GM10248 (cell line): ENCODE measurements at regions not wholly inside any gene's neighbourhood (a gene's known extent, or its start where the extent isn't known, plus 50 kb on each side); places are given as distances from the start of the nearest gene placed in this dataset.
"Not testable (repeated sequence)": the region's sequence is repeated elsewhere in the genome, so short reads cannot be mapped to it uniquely, and the experiment has no call there.

Source experiments
- CTCF ChIA-PET: fragments of 300-600 bp; sonication (Branson Sonifier 250); formaldehyde crosslinking; extraction: SDS; loops from one replicate; lab custom pipeline; 2021; ENCODE audit warnings: antibody characterized with exemption; lab: Yijun Ruan, JAX
- POLR2A ChIA-PET: fragments of 350-650 bp; sonication (Branson Sonifier 250); formaldehyde crosslinking; extraction: SDS; loops from one replicate; lab custom pipeline; 2020; ENCODE audit warnings: antibody characterized with exemption; lab: Yijun Ruan, JAX
- DNase-seq: peaks from one replicate; pipeline ENCODE4 v3.0.0; 2012; ENCODE audit errors: extremely low spot score
- TF ChIP-seq, protein P1 (sequence below): IDR thresholded peaks from 2 replicates; pipeline ENCODE4 v1.5.1; 2012; ENCODE audit warnings: mild to moderate bottlenecking, low read depth; ENCODE audit errors: extremely low read depth, missing control alignments, control extremely low read depth

DNA sequence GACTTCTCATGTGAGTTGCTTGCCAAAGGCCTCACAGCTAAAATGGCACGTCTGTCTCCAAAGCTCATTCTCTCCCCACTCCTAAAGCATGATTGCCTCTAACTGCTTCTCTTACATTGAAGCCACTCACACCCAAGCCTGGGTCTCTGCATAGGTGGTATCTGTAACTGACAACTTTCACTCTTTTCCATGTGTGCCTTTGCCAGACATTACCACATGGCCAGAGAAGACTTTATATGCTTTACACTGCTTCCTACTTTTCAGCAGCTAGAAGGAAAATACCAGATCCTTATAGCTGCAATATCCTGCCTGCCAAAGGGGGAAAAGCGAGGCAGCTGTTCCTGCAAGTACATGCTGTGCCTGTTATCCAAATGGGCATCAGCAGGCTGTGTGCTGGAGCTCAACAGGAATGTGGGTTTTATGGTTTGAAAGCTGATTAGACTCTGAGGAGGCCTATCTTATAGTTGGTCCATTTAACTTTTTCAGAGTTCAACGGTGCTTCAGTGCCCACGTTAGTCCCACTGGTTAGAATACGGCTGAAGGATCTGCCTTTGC, 547.1 kb downstream of the RAB38 start:
- POLR2A ChIA-PET = no interaction called here
- TF ChIP-seq, protein P1, sequence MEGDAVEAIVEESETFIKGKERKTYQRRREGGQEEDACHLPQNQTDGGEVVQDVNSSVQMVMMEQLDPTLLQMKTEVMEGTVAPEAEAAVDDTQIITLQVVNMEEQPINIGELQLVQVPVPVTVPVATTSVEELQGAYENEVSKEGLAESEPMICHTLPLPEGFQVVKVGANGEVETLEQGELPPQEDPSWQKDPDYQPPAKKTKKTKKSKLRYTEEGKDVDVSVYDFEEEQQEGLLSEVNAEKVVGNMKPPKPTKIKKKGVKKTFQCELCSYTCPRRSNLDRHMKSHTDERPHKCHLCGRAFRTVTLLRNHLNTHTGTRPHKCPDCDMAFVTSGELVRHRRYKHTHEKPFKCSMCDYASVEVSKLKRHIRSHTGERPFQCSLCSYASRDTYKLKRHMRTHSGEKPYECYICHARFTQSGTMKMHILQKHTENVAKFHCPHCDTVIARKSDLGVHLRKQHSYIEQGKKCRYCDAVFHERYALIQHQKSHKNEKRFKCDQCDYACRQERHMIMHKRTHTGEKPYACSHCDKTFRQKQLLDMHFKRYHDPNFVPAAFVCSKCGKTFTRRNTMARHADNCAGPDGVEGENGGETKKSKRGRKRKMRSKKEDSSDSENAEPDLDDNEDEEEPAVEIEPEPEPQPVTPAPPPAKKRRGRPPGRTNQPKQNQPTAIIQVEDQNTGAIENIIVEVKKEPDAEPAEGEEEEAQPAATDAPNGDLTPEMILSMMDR = no peak
- CTCF ChIA-PET = no interaction called here
- DNase-seq = no peak

DNA sequence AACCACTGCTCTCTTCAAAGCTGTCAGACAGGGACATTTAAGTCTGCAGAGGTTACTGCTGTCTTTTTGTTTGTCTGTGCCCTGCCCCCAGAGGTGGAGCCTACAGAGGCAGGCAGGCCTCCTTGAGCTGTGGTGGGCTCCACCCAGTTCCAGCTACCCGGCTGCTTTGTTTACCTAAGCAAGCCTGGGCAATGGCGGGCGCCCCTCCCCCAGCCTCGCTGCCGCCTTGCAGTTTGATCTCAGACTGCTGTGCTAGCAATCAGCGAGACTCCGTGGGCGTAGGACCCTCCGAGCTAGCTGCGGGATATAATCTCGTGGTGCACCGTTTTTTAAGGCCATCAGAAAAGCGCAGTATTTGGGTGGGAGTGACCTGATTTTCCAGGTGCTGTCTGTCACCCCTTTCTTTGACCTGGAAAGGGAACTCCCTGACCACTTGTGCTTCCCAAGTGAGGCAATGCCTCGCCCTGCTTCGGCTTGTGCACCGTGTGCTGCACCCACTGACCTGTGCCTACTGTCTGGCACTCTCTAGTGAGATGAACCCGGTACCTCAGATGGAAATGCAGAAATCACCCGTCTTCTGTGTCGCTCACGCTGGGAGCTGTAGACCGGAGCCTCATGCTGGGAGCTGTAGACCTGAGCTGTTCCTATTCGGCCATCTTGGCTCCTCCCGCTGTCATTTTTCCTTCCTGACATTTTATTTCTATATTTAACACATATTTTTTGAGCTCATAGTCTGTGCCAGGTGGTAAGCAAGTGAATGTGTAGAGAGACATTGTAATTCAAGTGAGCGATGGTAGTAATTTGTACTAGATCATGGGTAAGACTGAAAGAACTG, 551.5 kb downstream of the RAB38 start:
- CTCF ChIA-PET, POLR2A ChIA-PET, DNase-seq: not testable (repeated sequence)

DNA sequence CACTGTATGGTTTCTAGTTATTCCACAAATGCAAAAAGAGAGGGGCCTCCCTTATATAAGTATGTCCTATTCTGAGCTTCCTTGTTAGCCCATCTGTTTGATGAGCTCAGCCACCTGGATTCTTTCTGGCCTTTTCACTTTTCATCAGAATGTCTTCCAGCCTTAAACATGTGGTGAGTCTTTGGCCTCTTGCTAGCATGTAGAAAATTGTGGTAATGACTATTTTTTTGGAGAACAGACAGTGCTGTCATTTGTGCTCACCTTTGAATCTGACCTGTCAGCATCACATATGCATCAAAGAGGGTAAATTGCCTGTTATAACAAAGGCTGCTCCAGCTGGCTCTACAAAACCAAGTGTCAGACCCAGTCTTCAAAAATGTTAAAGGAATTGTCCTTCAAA, 558.7 kb downstream of the RAB38 start:
- POLR2A ChIA-PET = no interaction called here
- no peak for DNase-seq
- CTCF ChIA-PET = interaction anchor here (1.1 kb wide), 1 partner anchor 9 kb away, joined by 3 read pairs; no protein-coding TSS in a partner anchor
- TF ChIP-seq, protein P1 = no peak

DNA sequence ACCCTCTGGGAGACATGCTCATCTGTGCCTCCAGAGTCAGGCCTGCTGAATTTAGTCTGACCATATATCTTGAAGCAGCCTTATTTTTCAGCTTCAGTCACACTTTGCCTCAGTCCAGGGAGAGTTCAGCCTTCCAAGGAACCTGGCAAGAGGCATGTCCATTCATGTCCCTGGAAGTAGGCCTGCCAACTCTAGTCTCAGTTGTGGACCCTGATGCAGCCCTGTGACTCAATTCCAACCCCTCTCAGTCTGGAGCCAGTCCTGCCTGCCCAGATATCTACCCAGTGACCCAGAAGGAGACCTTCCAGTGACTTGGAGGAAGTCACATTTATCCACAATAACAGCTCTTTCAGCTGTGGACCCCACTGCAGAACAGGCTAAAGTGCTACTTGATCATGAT, 566.6 kb downstream of the TMEM135 start:
- CTCF ChIA-PET = interaction anchor here (1.0 to 1.1 kb wide), 2 partner anchors 8 to 14 kb away, joined by 3 to 5 read pairs; no protein-coding TSS in a partner anchor
- POLR2A ChIA-PET = no interaction called here
- TF ChIP-seq, protein P1 = no peak

DNA sequence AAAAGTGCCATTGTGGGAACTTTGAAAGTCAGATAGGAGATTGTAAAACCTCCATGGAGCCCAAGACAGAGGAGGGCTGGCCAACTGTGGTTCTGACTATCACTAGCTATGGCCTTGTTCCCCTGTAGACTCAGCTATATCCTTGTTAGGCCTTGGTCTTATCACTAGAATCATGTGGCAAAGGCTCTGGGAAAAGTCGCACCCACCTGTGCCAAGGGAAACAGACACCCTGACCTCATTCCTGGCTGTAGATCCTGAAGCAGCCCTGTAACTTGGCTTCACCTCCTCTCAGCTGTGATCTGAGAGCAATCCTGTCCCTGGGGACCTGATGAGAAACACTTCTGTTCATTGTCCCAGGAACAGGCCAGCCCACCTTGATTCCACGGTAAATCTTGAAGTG, 566.2 kb downstream of the TMEM135 start:
- ChIA-PET CTCF (interaction anchor here (0.8 to 1.7 kb wide), 3 partner anchors 9 to 16 kb away, joined by 3 to 5 read pairs (median 3); no protein-coding TSS in a partner anchor), POLR2A (no interaction called here)
- DNase-seq = no peak
- TF ChIP-seq, protein P1 = no peak

More for the DNA sequence above, 566.6 kb downstream of the TMEM135 start:
- no peak for DNase-seq

DNA sequence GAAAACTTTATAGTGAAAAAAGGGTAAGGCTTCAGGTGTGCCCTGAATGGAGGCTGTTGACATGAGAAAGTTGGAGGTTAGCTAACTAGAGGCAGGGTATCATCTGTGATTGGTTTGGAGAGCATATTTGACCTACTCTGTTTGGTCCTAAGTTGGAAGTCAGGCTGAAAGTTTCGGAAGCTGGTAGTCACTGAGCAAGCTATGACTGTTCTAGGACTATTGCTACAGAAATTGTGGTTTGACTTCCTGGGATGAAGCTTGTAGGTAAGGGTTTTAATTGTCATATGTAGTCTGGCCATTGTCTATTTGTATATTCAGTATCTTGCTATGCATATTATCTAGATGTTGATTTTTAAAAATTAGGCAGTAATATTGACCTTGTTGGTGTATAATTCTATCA, 565.0 kb downstream of the TMEM135 start:
- DNase-seq = no peak
- CTCF ChIA-PET = interaction anchor here (1.1 to 1.7 kb wide), 2 partner anchors 9 to 15 kb away, joined by 3 to 5 read pairs; no protein-coding TSS in a partner anchor
- TF ChIP-seq, protein P1 = no peak
- POLR2A ChIA-PET = interaction anchor here (0.6 kb wide), 1 partner anchor 1631 kb away, joined by 3 read pairs; no protein-coding TSS in a partner anchor
